NT2/D1 (cell line): ENCODE measurements at regions not wholly inside any gene's neighbourhood (a gene's known extent, or its start where the extent isn't known, plus 50 kb on each side); places are given as distances from the start of the nearest gene placed in this dataset.

Experiments
- DNase-seq: peaks from one replicate; pipeline ENCODE4 v3.0.0-alpha.2; 2011; ENCODE audit warnings: low read depth, low spot score
- H3K27me3 ChIP-seq: 2 replicates; pipeline ENCODE4 v1.6.0; 2011; ENCODE audit warnings: mild to moderate bottlenecking; ENCODE audit not compliant: insufficient read length, insufficient read depth
- H3K36me3 ChIP-seq: 2 replicates; pipeline ENCODE4 v1.6.1; 2011; ENCODE audit warnings: mild to moderate bottlenecking, low read length, mixed read lengths; ENCODE audit not compliant: insufficient read depth, insufficient read length
- H3K4me1 ChIP-seq: 2 replicates; pipeline ENCODE4 v1.5.1; 2011; ENCODE audit not compliant: insufficient read depth, insufficient read length
- H3K4me3 ChIP-seq: 2 replicates; pipeline ENCODE4 v1.5.1; 2011; ENCODE audit warnings: low read depth; ENCODE audit not compliant: insufficient read length
- H3K9ac ChIP-seq: 2 replicates; pipeline ENCODE4 v1.6.0; 2011; ENCODE audit warnings: low read depth; ENCODE audit not compliant: insufficient read length
- H3K9me3 ChIP-seq: 2 replicates; pipeline ENCODE4 v1.5.1; 2011; ENCODE audit warnings: mild to moderate bottlenecking, low read length; ENCODE audit not compliant: insufficient read depth
- SUZ12 ChIP-seq: IDR thresholded peaks from 2 replicates; pipeline ENCODE4 v1.6.1; 2011; ENCODE audit not compliant: insufficient read length, insufficient read depth; ENCODE audit errors: extremely low read depth
- YY1 ChIP-seq: IDR thresholded peaks from 2 replicates; pipeline ENCODE4 v1.6.1; 2011; ENCODE audit not compliant: insufficient read length, insufficient read depth
- ZNF274 ChIP-seq: IDR thresholded peaks from 2 replicates; pipeline ENCODE4 v1.6.1; 2011; ENCODE audit warnings: mild to moderate bottlenecking, low read depth, low read length

GRCh38 chr9:120071760-120072159, 508.2 kb downstream of the CDK5RAP2 start:
- no peaks in the 10 kb centered on the region for H3K9me3 ChIP-seq
- H3K4me3 ChIP-seq = no peak overlapping the region
- H3K4me1 ChIP-seq = no peaks in the 10 kb centered on the region
- no peak overlapping the region for H3K9ac ChIP-seq
- no peak for TF ChIP-seq ZNF274
- TF ChIP-seq YY1 = no peak
- no peak for TF ChIP-seq SUZ12
- H3K27me3 ChIP-seq = peaks cover 3% of the 10 kb centered on the region
- no peaks in the 10 kb centered on the region for H3K36me3 ChIP-seq
- DNase-seq = no peak

- Histone ChIP-seq H3K9ac (no peak overlapping the region), H3K27me3 (no peaks in the 10 kb centered on the region), H3K4me3 (no peak overlapping the region), H3K4me1 (no peaks in the 10 kb centered on the region), H3K36me3 (no peaks in the 10 kb centered on the region), H3K9me3 (no peaks in the 10 kb centered on the region)
- TF ChIP-seq SUZ12 = no peak
- TF ChIP-seq YY1 = no peak
- TF ChIP-seq ZNF274 = no peak
- no peak for DNase-seq
These were observed 513.7 kb downstream of the CDK5RAP2 start for GRCh38 chr9:120066315-120066714.

GRCh38 chr9:120065151-120065550, 514.8 kb downstream of the CDK5RAP2 start:
- Histone ChIP-seq H3K9ac (no peak overlapping the region), H3K9me3 (no peaks in the 10 kb centered on the region), H3K27me3 (no peaks in the 10 kb centered on the region), H3K4me3 (no peak overlapping the region), H3K36me3 (no peaks in the 10 kb centered on the region), H3K4me1 (no peaks in the 10 kb centered on the region)
- TF ChIP-seq ZNF274 (no peak), YY1 (no peak), SUZ12 (no peak)
- DNase-seq = no peak

GRCh38 chr9:120045011-120045410, 535.0 kb downstream of the CDK5RAP2 start:
- H3K4me1 ChIP-seq = peaks cover 2% of the 10 kb centered on the region
- H3K36me3 ChIP-seq = no peaks in the 10 kb centered on the region
- TF ChIP-seq SUZ12 (no peak), ZNF274 (no peak), YY1 (no peak)
- no peak overlapping the region for H3K9ac ChIP-seq
- no peak for DNase-seq
- H3K4me3 ChIP-seq = no peak overlapping the region
- no peaks in the 10 kb centered on the region; the same call in 1 of the 2 replicates for H3K9me3 ChIP-seq
- no peaks in the 10 kb centered on the region for H3K27me3 ChIP-seq

- Histone ChIP-seq H3K9ac (no peak overlapping the region), H3K4me1 (peaks cover 2% of the 10 kb centered on the region), H3K9me3 (no peaks in the 10 kb centered on the region; the same call in 1 of the 2 replicates), H3K4me3 (no peak overlapping the region), H3K36me3 (no peaks in the 10 kb centered on the region), H3K27me3 (no peaks in the 10 kb centered on the region)
- DNase-seq = no peak
- no peak for TF ChIP-seq SUZ12
- no peak for TF ChIP-seq YY1
- no peak for TF ChIP-seq ZNF274
These were observed 536.5 kb downstream of the CDK5RAP2 start for GRCh38 chr9:120043448-120043847.

- Histone ChIP-seq H3K36me3 (no peaks in the 10 kb centered on the region), H3K4me3 (no peak overlapping the region), H3K9me3 (no peaks in the 10 kb centered on the region), H3K9ac (no peak overlapping the region), H3K27me3 (no peaks in the 10 kb centered on the region), H3K4me1 (peaks cover 2% of the 10 kb centered on the region)
- DNase-seq = no peak
- TF ChIP-seq SUZ12 = no peak
- TF ChIP-seq ZNF274 = no peak
- no peak for TF ChIP-seq YY1
These were observed 539.1 kb downstream of the CDK5RAP2 start for GRCh38 chr9:120040896-120041295.

- DNase-seq = no peak
- H3K4me1 ChIP-seq = no peaks in the 10 kb centered on the region
- H3K27me3 ChIP-seq = no peaks in the 10 kb centered on the region
- H3K9me3 ChIP-seq = no peaks in the 10 kb centered on the region
- no peak overlapping the region for H3K4me3 ChIP-seq
- no peak for TF ChIP-seq ZNF274
- TF ChIP-seq SUZ12 = no peak
- TF ChIP-seq YY1 = no peak
- no peaks in the 10 kb centered on the region for H3K36me3 ChIP-seq
- no peak overlapping the region for H3K9ac ChIP-seq
These were observed 541.6 kb downstream of the CDK5RAP2 start for GRCh38 chr9:120038342-120038741.
